Neural progenitor cell (in vitro differentiated cells): ENCODE measurements at regions not wholly inside any gene's neighbourhood (a gene's known extent, or its start where the extent isn't known, plus 50 kb on each side); places are given as distances from the start of the nearest gene placed in this dataset.

ENCODE experiments used
- DNase-seq: peaks from one replicate; pipeline ENCODE4 v3.0.0-alpha.2; 2016; ENCODE audit warnings: low spot score
- H2AFZ ChIP-seq: fragments of 200-600 bp; sonication (generic); replicated peaks from 2 replicates; pipeline ENCODE4 v1.6.1; 2016; ENCODE audit warnings: antibody characterized with exemption
- H3F3A ChIP-seq: fragments of 200-600 bp; sonication (generic); 2 replicates; pipeline ENCODE4 v1.6.1; 2016; ENCODE audit warnings: antibody characterized with exemption, low read depth
- H3K27ac ChIP-seq: fragments of 200-600 bp; sonication (generic); 2 replicates; pipeline ENCODE4 v1.5.1; 2016; ENCODE audit warnings: mild to moderate bottlenecking
- H3K27me3 ChIP-seq: fragments of 200-600 bp; sonication (generic); 2 replicates; pipeline ENCODE4 v1.6.1; 2016; ENCODE audit warnings: mild to moderate bottlenecking, moderate library complexity
- H3K36me3 ChIP-seq: fragments of 200-600 bp; sonication (generic); 2 replicates; pipeline ENCODE4 v1.5.1; 2016
- H3K4me1 ChIP-seq: fragments of 200-600 bp; sonication (generic); 2 replicates; pipeline ENCODE4 v1.6.1; 2016; ENCODE audit warnings: mixed run types
- H3K4me2 ChIP-seq: fragments of 200-600 bp; sonication (generic); 2 replicates; pipeline ENCODE4 v1.6.1; 2016
- H3K4me3 ChIP-seq: fragments of 200-600 bp; sonication (generic); 2 replicates; pipeline ENCODE4 v1.5.1; 2016
- H3K79me2 ChIP-seq: fragments of 200-600 bp; sonication (generic); 2 replicates; pipeline ENCODE4 v1.6.1; 2016; ENCODE audit warnings: low read depth
- H3K9ac ChIP-seq: fragments of 200-600 bp; sonication (generic); 2 replicates; pipeline ENCODE4 v1.6.1; 2016
- H3K9me3 ChIP-seq: fragments of 200-600 bp; sonication (generic); 2 replicates; pipeline ENCODE4 v1.5.1; 2016; ENCODE audit warnings: low read depth
- H4K20me1 ChIP-seq: fragments of 200-600 bp; sonication (generic); 2 replicates; pipeline ENCODE4 v1.6.1; 2016; ENCODE audit warnings: low read depth
- H3K27ac Mint-ChIP-seq: 3 replicates; pipeline ENCODE4 v1.8.0; 2021; ENCODE audit warnings: mixed read lengths
- H3K27me3 Mint-ChIP-seq: 2 replicates; pipeline ENCODE4 v1.8.0; 2022; ENCODE audit warnings: low read depth, mild to moderate bottlenecking, inconsistent platforms, moderate library complexity, mixed read lengths; ENCODE audit not compliant: insufficient read depth
- H3K36me3 Mint-ChIP-seq: 3 replicates; pipeline ENCODE4 v1.8.0; 2021; ENCODE audit warnings: mixed read lengths
- H3K4me1 Mint-ChIP-seq: 3 replicates; pipeline ENCODE4 v1.8.0; 2021; ENCODE audit warnings: mixed read lengths
- H3K4me3 Mint-ChIP-seq: 3 replicates; pipeline ENCODE4 v1.8.0; 2021; ENCODE audit warnings: mild to moderate bottlenecking, moderate library complexity, mixed read lengths
- H3K9me3 Mint-ChIP-seq: 3 replicates; pipeline ENCODE4 v1.8.0; 2020; ENCODE audit warnings: mixed read lengths
- CTCF ChIP-seq: fragments of 200-600 bp; sonication (generic); IDR thresholded peaks from 2 replicates; pipeline ENCODE4 v1.5.1; 2017; ENCODE audit warnings: antibody characterized with exemption, mild to moderate bottlenecking
- EZH2 ChIP-seq: fragments of 200-600 bp; sonication (generic); IDR thresholded peaks from 2 replicates; pipeline ENCODE4 v1.6.1; 2017; ENCODE audit warnings: antibody characterized with exemption, mild to moderate bottlenecking, moderate library complexity
- EZH2phosphoT487 ChIP-seq: fragments of 200-600 bp; sonication (generic); IDR thresholded peaks from 2 replicates; pipeline ENCODE4 v1.6.1; 2017; ENCODE audit warnings: antibody characterized with exemption

DNA sequence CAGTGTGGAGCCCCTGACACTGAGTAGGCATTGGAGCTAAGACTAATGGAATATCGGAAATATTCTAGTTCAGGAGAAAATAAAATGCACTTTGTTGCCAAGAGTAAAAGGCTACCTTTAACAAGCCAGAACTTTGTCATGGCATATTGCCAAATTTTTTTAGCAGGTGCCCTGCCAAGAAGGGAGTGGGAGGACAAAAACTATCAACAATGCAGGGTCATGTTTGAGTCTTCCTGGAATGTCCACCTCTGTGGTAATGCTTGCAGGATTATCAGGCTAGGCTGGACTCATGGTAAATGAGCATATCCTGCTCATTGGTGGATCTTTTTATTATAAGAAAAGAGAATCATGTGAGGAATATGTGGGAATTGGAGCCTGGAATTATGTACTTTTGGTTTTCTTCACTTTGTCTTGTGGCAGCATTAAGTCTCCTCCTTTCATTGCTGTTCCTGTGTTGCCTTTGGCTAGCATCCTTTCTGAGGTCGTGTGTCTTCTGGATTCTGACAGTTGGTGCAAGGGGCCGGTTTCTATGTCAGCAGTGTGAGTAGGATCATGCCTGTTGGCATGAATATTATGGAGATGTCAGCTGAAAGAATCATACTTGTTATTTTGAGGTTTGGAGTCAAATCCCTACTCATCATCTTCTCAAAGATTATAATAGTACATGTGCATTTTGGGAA, 122.9 kb upstream of the SPRY2 start:
- Histone ChIP-seq H3K4me2 (no peak overlapping the region), H3K27ac (no peak overlapping the region), H3K4me3 (no peak overlapping the region), H2AFZ (no peak overlapping the region), H3K79me2 (no peaks in the 10 kb centered on the region), H4K20me1 (no peaks in the 10 kb centered on the region), H3F3A (no peaks in the 10 kb centered on the region), H3K36me3 (no peaks in the 10 kb centered on the region), H3K27me3 (no peaks in the 10 kb centered on the region), H3K9ac (no peak overlapping the region), H3K9me3 (no peaks in the 10 kb centered on the region), H3K4me1 (no peaks in the 10 kb centered on the region)
- Mint-ChIP-seq H3K27ac (no peak overlapping the region), H3K9me3 (peaks cover 13% of the 10 kb centered on the region), H3K36me3 (no peaks in the 10 kb centered on the region), H3K4me1 (peaks cover 4% of the 10 kb centered on the region), H3K4me3 (no peak overlapping the region), H3K27me3 (peaks cover 2% of the 10 kb centered on the region)
- no peak for TF ChIP-seq EZH2
- TF ChIP-seq EZH2phosphoT487: no peak
- TF ChIP-seq CTCF: no peak
- DNase-seq: no peak

DNA sequence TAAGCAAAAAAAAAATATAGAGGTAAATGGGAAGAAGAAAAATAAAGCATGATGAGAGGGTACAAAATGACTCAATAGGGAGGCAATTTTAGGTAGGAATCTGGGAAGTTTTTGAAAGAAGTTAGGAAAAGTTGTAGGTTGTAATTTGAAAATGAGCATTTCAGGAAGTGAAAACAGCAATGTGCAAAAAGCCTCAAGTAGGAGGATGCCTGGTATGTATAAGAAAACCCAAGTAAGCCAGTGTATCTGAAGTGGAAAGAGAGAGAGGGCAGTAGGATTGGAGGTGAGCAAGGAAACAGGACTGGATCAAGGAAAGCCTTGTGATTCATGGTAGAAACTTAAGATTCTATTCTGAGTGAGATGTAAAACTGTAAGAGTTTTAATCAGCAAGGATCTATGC, 121.6 kb upstream of the SPRY2 start:
- no peaks in the 10 kb centered on the region for H4K20me1 ChIP-seq

DNA sequence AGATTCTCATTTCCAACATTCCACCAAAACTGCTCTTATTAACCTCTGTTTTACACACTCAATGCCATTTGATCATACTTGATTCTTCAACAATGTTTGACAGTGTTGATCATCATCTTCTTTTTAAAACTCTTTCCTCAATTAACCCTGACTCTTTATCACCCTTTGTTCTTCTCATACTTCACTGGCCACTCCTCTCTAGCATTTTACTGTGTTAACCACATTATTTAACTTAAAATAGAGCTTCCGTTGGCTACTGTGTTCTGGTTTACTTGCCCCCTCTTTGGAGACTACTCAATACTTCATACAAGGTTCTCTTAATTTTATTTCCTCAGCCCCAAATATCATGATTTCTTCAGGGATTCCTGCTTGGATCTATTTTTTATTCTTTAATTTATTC, 121.1 kb upstream of the SPRY2 start:
- Histone ChIP-seq H4K20me1 (no peaks in the 10 kb centered on the region), H3F3A (no peaks in the 10 kb centered on the region), H3K9me3 (no peaks in the 10 kb centered on the region), H3K27me3 (no peaks in the 10 kb centered on the region), H3K4me1 (no peaks in the 10 kb centered on the region), H3K9ac (no peak overlapping the region), H3K27ac (no peak overlapping the region), H3K36me3 (no peaks in the 10 kb centered on the region), H3K79me2 (no peaks in the 10 kb centered on the region), H2AFZ (no peak overlapping the region), H3K4me3 (no peak overlapping the region), H3K4me2 (no peak overlapping the region)
- Mint-ChIP-seq H3K27ac (no peak overlapping the region), H3K27me3 (peaks cover 2% of the 10 kb centered on the region), H3K4me1 (no peaks in the 10 kb centered on the region), H3K9me3 (peaks cover 13% of the 10 kb centered on the region), H3K36me3 (no peaks in the 10 kb centered on the region), H3K4me3 (no peak overlapping the region)
- DNase-seq: no peak
- TF ChIP-seq EZH2phosphoT487 (no peak), EZH2 (no peak), CTCF (no peak)

More for the DNA sequence above, 121.6 kb upstream of the SPRY2 start:
- DNase-seq: no peak
- Histone ChIP-seq H3K9me3 (no peaks in the 10 kb centered on the region), H3K4me2 (no peak overlapping the region), H2AFZ (no peak overlapping the region), H3K27ac (no peak overlapping the region), H3K79me2 (no peaks in the 10 kb centered on the region), H3F3A (no peaks in the 10 kb centered on the region), H3K27me3 (no peaks in the 10 kb centered on the region), H3K4me1 (no peaks in the 10 kb centered on the region), H3K9ac (no peak overlapping the region), H3K36me3 (no peaks in the 10 kb centered on the region), H3K4me3 (no peak overlapping the region)
- Mint-ChIP-seq H3K36me3 (no peaks in the 10 kb centered on the region), H3K27me3 (peaks cover 2% of the 10 kb centered on the region), H3K27ac (no peak overlapping the region), H3K4me3 (no peak overlapping the region), H3K9me3 (peaks cover 13% of the 10 kb centered on the region), H3K4me1 (no peaks in the 10 kb centered on the region)
- TF ChIP-seq CTCF (no peak), EZH2phosphoT487 (no peak), EZH2 (no peak)
